HG03439 (cell line): ENCODE measurements at regions not wholly inside any gene's neighbourhood (a gene's known extent, or its start where the extent isn't known, plus 50 kb on each side); places are given as distances from the start of the nearest gene placed in this dataset.
"Not testable (repeated sequence)": the region's sequence is repeated elsewhere in the genome, so short reads cannot be mapped to it uniquely, and the experiment has no call there.

ENCODE experiments used
- ATAC-seq: cut with Tn5 transposase; IDR thresholded peaks from one replicate; pipeline ENCODE4 v1.9.1; 2021; ENCODE audit warnings: mild to moderate bottlenecking, moderate library complexity; ENCODE audit not compliant: unreplicated experiment

DNA sequence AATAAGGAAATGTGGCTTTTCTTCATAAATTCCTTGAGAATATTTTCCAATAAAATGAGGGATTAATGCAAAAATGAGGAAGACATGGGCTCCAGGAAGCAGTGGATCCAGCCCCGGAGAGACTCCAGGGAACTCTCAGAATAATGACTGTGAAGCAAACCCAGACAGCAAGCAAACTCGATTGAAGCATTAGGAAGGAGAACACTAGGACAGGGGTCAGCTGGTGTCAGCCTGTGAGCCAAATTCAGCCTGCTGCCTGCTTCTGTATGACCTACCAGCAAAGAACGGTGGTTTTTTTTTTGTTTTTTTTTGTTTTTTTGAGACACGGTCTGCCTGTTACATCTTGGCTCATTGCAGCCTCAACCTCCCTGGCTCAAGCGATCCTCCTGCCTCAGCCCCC is 133.9 kb upstream of the FOXN2 start:
- no peak for ATAC-seq

DNA sequence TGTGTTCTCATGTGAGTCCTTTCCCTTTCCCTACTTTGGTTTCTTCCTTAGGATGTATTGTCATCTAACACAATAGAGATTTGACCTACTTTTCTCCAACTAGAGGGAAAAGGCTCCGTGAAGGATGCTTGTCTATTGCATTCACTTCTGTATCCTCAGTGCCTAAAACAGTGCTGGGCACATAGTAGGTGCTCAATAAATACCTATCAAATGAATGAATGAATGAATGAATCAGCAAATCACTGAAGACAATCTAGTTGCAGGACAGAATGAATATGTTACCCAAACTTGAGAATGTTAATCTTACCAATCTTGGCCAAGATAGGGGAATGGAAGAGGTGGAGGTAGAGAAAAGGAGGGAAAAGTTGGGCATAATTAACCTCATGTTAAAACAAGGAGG is 131.2 kb upstream of the FOXN2 start:
- no peak for ATAC-seq

DNA sequence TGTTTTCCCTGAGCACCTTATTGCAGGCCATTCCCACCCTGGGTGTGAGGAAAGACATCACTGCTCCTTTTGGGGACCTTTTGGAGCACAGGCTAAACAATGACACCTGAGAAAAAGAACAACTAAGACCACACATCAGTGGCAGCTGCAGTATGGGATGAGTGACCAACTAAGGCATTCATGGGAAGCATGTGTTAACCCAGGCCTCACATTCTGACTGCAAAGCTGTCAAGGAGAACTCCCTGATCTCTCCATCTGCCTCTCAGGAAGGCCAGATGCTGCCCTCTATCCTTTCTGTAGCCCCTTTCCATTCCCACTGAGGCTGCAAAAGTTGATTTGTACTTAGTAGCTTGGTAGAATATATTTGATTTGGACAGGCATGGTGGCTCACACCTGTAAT is 130.5 kb upstream of the FOXN2 start:
- no peak for ATAC-seq

DNA sequence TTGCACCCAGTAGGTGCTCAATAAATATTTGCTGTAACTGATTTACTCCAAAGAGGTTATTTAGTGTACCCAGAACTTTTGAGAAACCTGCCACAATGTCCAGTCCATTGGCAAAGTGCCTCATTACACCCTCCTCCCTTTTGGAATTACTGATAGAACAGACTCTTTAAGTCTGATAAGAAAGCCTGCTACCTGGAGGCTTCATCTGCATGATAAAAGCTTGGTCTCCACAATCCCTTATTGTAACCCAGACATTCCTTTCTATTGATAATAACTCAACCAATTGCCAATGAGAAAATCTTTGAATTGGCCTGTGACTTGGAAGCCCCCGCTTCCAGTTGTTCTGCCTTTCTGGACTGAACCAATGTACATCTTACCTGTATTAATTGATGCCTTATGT is 127.0 kb upstream of the FOXN2 start:
- no peak for ATAC-seq

DNA sequence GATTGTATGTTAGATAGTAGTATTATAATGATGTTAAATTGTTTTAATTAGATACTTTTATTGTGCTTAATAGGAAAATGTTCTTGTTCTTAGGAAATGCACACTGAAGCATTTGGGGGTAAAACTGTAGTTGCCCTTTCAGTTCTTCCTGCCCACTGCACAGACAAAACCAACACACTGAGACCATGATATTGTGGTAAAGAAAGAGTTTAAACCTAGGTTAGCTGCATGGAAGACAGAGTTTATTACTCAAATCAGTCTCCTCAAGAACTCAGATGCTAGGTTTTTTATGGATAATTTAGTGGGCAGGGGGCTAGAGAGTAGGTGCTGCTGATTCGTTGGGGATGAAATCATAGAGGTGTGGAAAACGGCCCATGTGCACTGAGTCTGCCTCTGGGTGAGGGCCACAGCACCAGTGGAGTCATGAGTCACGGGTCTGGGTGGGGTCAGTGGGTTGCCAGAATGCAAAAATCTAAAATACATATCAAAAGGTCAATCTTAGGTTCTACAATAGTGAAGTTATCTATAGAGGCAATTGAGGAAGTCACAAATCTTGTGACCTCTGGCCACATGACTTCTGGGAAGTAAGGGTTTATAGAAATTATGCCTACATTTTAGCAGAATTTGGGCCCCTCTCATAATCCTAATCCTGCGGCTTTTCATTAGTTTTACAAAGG is 124.8 kb upstream of the FOXN2 start:
- ATAC-seq, result no peak

DNA sequence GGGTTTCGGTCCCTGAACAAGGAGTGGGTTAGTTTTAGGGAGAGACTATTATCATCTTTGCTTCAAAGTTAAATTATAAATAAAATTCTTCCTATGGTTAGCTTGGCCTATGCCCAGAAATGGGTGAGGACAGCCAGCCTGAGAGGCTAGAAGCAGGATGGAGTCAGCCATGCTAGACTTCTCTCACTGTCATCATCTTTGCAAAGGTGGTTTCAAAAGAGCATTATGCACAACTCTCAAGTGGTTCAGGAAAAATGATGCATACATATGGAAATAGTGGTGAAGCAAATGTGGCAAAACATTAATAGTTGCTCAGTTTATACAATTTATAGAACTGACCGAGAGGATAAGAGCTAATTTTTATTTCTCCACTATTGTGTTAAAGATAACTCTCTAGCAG is 124.3 kb upstream of the FOXN2 start:
- ATAC-seq, result no peak

DNA sequence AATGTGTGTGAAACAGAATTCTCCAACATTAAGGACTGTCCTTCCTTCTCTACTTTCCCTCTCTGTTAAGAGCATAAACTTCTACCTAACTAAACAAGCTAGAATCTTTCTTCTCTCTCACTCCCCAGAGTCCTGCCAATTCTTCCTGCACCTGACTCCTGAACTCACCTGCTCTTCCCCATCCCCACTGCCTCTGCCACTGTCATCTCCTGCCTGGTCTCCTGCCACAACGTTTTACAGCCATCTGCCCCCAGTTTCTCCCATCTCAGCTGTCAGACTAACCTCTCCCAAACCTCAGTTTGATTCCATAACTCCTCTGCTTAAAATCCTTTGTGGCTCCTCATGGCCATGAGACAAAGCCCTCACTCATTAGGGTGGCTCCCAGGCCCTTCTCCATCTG is 119.8 kb upstream of the FOXN2 start:
- ATAC-seq, result no peak

DNA sequence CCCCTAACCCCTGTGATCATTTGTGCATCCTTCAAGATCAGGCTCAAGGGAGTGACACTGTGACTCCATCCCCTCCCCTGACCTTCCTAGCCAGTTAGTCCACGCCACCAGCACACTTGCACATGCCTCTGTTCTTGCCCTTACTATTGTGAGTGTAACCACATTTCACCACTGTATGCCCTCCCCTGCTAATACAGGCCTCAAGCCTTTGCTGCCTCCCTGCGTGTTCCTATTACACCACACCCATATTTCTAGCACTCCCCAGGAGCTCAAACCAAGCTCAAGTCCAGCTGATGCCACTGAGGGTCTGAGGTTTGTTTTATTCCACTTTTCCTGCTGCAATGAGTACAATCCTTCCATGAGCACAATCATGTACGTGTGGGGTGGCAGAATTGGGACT is 119.3 kb upstream of the FOXN2 start:
- ATAC-seq, result no peak

DNA sequence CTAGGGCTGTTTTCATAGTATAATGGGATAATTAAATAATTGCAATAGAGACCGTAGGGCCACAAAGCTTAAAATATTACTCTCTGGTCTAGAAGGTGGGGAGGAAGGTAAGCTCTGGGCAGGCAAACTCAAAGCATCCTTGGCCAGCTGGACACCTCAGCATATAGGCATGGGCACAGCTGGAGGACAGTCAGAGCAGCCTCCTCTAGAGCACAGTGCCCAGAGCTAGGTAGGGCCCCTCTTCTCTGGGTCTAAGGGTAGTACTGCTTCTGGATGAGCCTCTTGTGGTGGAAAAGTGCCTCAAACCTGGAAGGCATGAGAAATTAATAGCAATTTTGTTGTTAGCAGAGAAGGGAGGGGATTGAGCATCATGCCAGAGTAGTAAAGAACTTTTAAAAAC is 116.9 kb upstream of the FOXN2 start:
- no peak for ATAC-seq

DNA sequence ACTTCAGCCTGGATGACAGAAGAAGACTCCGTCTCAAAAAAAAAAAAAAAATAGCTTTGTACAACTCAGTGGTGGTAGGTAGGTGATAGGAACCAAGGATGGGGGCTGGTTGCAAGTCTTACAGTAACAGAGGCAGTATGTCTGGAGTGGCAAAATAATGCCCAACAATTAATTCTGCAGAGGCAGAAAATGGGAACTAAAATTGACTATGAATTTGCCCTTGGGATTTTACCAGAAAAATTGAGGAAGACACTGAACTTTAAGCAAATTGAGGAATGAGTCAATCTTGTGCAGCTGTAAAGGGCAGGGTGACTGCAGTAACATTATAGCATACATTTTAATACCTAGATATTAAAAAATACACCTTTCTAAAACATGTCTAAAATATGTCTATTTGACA is 116.1 kb upstream of the FOXN2 start:
- no peak for ATAC-seq

DNA sequence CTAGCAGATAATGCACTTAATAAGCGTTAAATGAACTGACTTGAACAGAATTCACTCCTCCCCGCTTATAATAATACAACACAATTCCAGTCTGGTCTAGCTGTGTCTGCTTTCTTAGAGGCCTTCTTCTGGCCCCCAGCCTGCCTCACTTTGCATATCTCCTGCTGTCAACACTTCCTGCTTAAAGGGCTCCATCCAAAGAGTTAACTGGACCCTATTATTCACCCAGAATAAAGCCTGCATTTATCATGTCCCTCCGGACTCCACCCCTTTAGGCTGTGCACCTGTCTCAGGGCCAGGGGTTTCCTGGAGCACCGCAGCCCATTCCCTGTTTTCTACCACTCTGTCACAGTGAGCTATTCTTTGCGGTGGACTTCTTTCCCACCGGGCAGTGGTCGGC is 115.4 kb upstream of the FOXN2 start:
- ATAC-seq, result no peak

DNA sequence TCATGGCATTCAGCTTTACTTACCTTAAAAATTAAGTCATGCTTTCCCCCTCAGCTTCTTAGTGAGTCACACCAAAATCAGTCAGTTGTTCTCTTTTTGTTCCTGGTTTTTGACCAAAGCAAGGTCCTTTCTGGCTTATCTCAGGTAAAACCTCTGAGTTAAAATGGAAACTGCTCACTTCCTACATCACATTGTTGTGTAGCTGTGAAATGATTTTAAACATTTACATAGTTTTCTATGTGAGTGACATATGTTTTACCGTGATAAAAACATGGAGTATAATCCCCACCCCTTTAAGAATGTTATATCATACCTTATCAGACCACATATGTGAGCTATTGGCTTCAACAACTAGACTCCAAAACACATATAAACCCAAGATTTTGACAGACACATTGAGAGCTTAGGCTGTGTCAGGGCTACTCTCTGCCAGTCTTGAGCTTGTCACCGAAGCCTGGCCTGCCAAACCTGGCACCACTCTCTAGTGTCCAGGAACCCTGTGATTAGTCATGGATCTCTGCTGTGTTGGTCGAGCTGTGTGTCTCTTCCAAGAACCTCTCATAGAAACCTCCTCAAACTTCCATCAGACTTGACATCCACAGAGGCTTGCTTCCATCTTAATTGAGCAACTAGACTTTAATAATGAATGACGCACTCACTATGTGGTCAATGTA is 113.7 kb upstream of the FOXN2 start:
- ATAC-seq, result no peak

DNA sequence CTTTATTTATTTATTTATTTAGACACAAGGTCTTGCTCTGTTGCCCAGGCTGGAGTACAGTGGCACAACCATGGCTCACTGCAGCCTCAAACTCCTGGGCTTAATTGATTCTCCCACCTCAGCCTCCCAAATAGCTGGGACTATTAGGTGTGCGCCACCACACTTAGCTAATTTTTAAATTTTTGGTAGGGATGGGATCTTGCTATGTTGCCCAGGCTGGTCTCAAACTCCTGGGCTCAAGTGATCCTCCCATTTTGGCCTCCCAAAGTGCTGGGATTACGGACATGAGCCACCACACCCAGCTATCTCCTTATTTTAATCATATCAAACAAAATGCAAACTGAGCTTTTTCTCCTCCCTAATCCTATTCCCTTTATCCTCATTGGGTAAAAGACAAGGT is 113.0 kb upstream of the FOXN2 start:
- ATAC-seq, result not testable (repeated sequence)

DNA sequence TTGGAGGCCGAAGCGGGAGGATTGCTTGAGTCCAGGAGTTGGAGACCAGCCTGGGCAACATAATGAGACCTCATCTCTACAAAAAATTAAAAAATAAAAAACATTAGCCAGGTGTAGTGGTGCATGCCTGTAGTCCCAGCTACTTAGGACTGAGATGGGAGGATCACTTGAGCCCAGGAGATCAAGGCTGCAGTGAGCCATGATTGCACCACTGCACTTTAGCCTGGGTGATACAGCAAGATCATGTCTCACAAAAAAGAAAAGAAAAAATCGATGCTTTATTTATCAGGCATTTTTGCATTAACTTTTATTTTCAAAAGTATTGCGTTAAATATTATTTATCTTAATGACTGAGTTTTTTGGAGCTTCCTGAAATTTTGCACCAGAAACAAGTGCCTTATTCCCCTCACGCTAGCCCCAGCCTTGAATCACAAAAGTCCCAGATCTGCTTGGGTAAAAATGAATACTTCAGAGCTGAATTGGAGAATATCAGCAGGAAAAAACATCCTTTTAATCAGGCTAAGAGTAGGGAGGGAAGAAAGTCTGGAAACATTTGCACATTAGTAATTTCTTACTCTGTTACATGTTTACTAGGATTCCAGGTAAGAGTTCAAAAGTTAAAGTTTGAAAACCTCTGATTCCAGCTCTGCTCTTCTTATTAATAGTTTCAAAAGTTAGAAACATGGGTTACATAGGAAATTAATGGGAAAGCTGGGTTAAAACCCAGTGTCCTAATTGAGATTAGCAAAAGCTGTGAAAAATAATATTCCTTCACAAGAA is 111.4 kb upstream of the FOXN2 start:
- ATAC-seq, result no peak

DNA sequence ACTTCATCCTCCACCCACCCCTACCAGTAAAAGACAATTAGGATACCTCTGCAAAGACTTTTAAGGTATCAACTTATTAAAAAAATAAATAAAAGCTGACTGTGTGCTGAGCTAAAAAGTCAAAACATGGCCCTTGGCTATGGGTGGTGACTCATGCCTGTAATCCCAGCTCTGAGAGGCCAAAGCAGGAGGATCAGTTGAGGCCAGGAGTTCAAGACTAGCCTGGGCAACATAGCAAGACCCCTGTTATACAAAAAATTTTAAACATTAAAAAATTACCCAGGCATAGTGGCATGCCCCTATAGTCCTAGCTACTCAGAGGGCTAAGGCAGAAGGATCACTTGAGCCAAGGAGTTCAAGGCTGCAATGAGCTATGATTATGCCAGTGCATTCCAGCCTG is 110.8 kb upstream of the FOXN2 start:
- no peak for ATAC-seq

DNA sequence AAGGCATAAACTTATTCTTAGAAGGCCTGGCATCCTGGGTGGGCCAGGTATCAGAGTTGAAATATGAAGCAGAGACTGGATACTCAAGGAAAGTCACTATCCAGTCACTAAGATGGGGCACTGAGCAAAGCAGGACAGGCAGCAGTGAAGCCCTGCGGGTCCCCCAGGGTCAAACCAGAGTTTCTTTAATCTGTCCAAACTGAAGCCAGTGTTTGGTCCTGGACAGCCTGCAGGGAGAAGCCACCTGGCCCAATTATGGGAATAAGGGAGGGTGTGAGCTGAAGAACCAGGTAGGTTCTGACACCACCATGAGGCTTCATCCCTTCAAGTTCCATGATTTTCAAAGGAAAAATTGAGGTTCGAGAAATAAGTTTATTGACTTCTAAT is 109.7 kb upstream of the FOXN2 start:
- no peak for ATAC-seq

DNA sequence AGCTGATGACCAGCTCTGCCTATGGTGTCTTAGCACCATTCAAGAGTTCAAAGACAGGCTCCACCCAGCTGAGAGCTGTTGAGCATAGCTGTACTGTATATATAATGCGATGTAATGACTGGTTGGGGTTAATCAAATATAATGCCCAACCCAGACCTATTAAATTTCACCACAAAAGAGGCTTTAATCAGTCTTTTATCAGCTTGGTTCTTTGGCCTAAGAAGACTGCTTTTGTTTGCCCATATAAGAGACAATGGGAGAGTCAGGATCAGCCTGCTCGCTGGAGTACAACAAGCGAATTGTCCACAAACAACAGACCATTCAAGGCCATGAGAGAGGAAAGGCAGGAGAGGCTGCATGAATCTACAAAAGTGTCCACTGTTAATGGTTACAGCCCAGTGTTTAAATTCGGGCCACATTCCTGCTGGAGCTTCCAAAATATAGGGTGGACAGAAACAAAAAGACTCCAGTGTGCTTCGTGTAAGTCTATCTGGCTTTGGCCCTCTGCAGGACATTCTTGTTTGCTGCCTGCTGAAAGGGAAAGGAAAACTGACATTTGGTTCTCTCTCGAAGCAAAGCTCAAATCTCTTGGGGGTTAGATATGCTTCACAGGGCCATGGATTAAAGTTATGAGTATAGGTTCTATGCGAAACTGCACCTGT is 109.2 kb upstream of the FOXN2 start:
- no peak for ATAC-seq

DNA sequence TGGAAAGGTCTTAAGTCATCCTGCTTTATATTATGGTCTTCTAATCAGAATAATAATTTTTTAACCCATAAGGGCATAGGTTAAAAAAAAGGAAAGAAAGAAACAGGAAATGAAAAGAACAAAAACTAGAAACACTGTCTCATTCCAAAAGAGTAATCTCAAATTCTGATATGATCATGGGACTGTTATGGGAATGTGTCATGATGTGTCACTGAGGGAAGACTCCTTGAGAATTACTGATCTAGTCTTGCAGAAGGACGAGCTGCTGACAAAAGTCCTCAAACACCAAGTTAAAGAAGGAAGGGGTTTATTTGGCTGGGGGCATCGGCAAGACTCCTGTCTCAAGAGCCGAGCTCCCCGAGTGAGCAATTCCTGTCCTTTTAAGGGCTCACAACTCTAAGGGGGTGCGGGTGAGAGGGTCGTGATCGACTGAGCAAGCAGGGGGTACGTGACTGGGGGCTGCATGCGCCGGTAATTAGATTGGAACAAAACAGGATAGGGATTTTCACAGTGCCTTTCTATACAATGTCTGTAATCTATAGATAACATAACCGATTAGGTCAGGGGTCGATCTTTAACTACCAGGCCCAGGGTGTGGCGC is 108.3 kb upstream of the FOXN2 start:
- not testable (repeated sequence) for ATAC-seq

DNA sequence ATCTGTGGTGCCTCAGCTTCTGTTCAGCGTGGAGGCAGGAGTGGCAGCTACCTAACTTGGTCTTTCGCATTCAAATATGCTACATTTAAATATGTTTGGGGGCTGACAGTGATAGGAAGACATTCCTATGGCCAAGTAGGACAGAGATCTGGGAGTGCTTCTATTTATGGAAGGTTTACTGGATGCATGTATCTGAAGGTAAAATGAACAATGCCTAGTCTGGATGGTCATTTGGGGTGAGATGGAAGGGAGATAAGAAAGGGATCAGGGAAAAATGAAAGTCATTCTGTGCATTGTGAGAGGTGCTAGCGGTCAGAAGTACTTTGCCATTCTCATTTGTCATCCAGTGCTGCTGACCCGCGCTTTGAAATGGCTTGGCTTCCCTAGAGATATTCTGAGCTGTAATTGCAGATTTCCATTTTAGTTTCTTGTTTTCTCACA is 107.3 kb upstream of the FOXN2 start:
- no peak for ATAC-seq

DNA sequence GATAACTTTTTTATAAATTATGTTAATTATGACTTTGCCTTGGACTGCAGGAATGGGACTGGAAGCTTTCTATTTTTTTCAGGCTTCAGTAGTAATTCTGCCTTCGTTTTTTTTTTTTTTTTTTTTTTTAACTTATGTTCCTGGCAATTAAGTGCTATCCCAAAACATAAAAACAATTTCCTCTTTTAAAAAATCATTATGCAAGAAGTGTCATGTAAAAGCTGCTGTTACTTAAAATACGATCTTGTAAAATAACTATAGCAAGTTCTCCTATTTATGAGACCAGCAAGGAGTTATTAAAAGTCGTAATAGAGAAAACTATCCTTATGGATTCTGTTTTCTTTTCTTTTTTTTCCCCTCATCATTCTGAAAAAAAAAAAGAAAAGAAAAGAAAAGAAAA is 106.6 kb upstream of the FOXN2 start:
- ATAC-seq, result no peak

DNA sequence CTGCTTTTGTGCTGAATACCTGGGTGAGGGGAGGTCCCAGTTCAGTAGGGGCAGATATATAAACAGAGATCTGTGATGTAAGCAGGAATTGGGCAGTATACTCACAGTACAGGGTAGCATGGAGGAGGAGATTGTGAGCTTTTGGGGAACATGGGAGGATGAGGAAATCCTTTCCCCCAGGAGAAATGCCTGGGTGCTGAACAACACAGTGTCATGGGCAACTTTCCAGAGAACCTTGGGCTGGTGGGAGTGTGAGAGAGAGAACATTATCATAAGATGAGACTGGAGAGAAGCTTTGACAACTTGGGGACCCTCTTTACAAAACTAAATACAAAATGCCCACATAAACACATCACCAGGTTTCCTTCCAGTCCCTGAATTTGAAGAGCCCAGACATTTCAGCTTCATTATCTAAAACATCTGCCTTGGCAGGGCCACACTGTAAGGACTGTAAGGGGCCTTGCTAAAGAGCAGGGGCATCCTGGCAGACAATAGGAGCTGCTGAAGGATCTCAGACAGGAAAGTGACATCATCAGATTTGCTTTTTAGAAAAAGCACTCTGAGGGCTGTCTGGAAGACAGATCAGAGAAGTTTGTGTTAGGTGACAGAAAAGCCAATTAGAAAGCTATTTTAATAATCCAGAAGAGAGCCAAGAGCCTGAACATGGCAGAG is 105.1 kb upstream of the FOXN2 start:
- no peak for ATAC-seq
